Adipocyte (in vitro differentiated cells): ENCODE measurements at regions not wholly inside any gene's neighbourhood (a gene's known extent, or its start where the extent isn't known, plus 50 kb on each side); places are given as distances from the start of the nearest gene placed in this dataset.

Experiments
- DNase-seq: peaks from one replicate; pipeline ENCODE4 v3.0.0-alpha.2; 2015; ENCODE audit warnings: low read depth
- H3K27me3 ChIP-seq: replicated peaks from 2 replicates; pipeline ENCODE4 v1.7.0; 2013; ENCODE audit warnings: mild to moderate bottlenecking, low read length, moderate library complexity; ENCODE audit not compliant: control insufficient read depth, insufficient read depth
- H3K36me3 ChIP-seq: 2 replicates; pipeline ENCODE4 v1.7.0; 2013; ENCODE audit warnings: low read length, mild to moderate bottlenecking, moderate library complexity; ENCODE audit not compliant: control insufficient read depth, insufficient read depth, severe bottlenecking
- H3K4me1 ChIP-seq: 2 replicates; pipeline ENCODE4 v1.7.0; 2013; ENCODE audit warnings: mild to moderate bottlenecking, low read length, moderate library complexity; ENCODE audit not compliant: control insufficient read depth, insufficient read depth
- H3K4me3 ChIP-seq: 2 replicates; pipeline ENCODE4 v1.7.0; 2013; ENCODE audit warnings: mild to moderate bottlenecking, low read length, moderate library complexity
- H3K9ac ChIP-seq: 2 replicates; pipeline ENCODE4 v1.7.0; 2013; ENCODE audit warnings: mild to moderate bottlenecking, low read length, moderate library complexity
- H3K9me3 ChIP-seq: 2 replicates; pipeline ENCODE4 v1.7.0; 2013; ENCODE audit warnings: mild to moderate bottlenecking, low read length, moderate library complexity; ENCODE audit not compliant: control insufficient read depth

DNA sequence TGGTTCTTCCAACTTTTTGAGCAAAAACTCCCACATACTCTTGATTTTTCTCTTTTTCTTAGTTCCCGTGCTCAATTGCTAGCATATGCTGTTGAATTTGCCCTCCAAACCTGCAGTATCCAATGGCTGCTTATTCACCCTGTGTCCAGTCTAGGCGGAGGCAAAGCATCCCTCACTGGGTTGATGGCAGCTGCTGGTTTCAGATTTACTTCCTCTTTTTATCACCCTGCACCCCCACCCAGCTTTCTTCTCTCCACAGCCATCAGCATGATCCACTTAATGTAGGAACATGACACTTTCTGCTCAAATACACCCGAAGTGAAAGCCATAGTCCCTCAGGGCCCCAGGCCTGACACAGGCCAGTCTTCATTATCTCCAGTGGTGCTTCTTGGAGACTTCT lies 87.6 kb upstream of the ADARB2 start:
- no peaks in the 10 kb centered on the region for H3K36me3 ChIP-seq
- H3K4me1 ChIP-seq, result no peaks in the 10 kb centered on the region
- no peaks in the 10 kb centered on the region for H3K27me3 ChIP-seq
- peaks cover 6% of the 10 kb centered on the region for H3K9me3 ChIP-seq
- no peak overlapping the region for H3K4me3 ChIP-seq
- H3K9ac ChIP-seq, result no peak overlapping the region
- DNase-seq, result no peak

DNA sequence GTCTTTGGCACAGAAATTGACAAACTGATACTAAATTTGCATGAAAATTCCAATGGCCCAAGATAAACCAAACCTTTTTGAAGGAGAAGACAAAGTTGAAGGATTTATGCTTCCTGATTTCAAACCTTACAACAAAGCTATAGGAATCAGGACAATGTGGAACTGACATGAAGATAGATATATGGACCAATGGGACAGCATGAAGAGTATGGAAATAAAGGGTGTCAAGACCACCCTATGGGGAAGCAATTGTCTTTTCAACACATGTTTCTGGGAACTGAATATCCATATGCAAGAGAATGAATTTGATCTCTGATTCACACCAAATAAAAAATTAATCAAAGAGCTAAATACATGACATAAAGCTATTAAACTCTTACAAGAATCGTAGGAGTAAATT lies 77.2 kb upstream of the ADARB2 start:
- Histone ChIP-seq H3K27me3 (no peaks in the 10 kb centered on the region), H3K9me3 (peaks cover 23% of the 10 kb centered on the region), H3K36me3 (no peaks in the 10 kb centered on the region), H3K9ac (no peak overlapping the region), H3K4me3 (no peak overlapping the region), H3K4me1 (no peaks in the 10 kb centered on the region)
- no peak for DNase-seq

DNA sequence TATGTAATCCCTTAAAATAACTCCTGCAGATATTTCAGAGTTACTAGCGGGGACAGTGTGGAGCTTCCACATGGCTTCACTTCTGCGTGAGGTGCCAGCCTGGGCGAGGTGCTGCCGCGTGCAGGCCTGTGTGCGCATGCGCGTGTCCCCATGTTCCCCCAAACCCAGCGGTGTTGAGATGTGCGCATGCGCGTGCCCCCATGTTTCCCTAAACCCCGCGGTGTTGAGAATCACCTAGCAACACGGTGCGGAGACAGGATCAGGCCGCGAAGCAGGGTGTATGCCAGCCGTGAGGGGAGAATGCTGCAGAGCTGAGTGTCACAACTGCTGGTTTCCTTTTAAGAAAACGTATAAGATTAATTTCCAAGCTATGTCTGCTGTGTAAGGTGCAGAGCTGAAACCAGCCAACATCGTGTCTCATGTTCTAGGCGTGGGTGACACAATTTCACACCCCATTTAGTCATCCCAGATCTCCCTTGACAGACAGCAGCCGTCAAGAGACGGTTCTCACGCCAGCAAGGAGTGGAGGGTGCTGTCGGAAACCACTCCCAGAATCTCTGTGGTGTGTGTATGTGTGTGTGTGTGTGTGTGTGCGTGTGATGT lies 71.9 kb upstream of the ADARB2 start:
- no peak overlapping the region for H3K9ac ChIP-seq
- no peaks in the 10 kb centered on the region for H3K36me3 ChIP-seq
- H3K4me1 ChIP-seq, result no peaks in the 10 kb centered on the region
- H3K9me3 ChIP-seq, result no peaks in the 10 kb centered on the region
- DNase-seq, result no peak
- no peaks in the 10 kb centered on the region for H3K27me3 ChIP-seq
- no peak overlapping the region for H3K4me3 ChIP-seq

DNA sequence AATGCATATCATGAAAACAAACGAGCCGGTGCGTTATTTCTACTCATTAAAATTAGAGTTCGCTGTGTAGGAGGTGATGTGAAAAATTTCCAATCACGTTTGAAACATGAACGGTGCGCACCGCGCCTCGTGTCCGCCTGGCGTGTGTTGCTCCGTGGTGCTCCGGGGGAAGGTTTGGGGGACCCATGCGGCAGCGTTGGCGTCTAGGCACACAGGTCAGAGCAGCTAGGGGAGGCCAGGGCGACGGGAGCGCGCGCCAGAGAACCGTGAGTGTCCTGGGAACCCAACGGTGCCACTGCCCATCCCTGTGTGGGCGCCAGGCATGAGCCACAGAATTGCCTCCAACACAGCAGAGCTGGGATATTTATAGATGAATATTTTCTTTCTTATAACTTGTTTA lies 70.6 kb upstream of the ADARB2 start:
- H3K4me1 ChIP-seq, result no peaks in the 10 kb centered on the region
- no peak overlapping the region for H3K9ac ChIP-seq
- no peaks in the 10 kb centered on the region for H3K36me3 ChIP-seq
- DNase-seq, result no peak
- H3K27me3 ChIP-seq, result no peaks in the 10 kb centered on the region
- H3K9me3 ChIP-seq, result no peaks in the 10 kb centered on the region
- no peak overlapping the region for H3K4me3 ChIP-seq

DNA sequence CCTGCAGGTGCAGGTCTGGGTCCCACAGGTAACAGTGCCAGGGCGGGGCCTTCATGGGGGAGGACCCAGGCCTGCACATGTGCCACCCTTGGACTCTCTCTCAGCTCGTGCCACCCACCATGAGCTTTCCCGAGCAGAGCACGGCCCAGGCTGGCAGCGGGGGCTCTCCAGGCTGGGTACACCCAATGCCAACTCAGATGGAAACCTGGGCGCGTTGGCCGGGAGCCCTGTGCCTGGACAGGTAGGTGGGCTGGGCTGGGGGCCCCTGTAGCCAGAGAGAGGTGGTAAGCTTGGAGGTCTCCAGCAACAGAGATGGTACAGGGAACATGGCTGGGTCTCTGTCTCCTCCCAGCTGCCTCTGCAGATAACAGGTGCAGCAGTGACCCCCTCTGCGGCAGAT lies 69.9 kb upstream of the ADARB2 start:
- Histone ChIP-seq H3K9ac (no peak overlapping the region), H3K9me3 (no peaks in the 10 kb centered on the region), H3K27me3 (no peaks in the 10 kb centered on the region), H3K4me3 (no peak overlapping the region), H3K4me1 (no peaks in the 10 kb centered on the region), H3K36me3 (no peaks in the 10 kb centered on the region)
- DNase-seq, result no peak

- Histone ChIP-seq H3K9ac (no peak overlapping the region), H3K4me3 (no peak overlapping the region), H3K36me3 (no peaks in the 10 kb centered on the region), H3K27me3 (no peaks in the 10 kb centered on the region), H3K9me3 (peaks cover 3% of the 10 kb centered on the region), H3K4me1 (no peaks in the 10 kb centered on the region)
- no peak for DNase-seq
These were observed 65.1 kb upstream of the ADARB2 start for GRCh38 chr10:1802413-1802812.

DNA sequence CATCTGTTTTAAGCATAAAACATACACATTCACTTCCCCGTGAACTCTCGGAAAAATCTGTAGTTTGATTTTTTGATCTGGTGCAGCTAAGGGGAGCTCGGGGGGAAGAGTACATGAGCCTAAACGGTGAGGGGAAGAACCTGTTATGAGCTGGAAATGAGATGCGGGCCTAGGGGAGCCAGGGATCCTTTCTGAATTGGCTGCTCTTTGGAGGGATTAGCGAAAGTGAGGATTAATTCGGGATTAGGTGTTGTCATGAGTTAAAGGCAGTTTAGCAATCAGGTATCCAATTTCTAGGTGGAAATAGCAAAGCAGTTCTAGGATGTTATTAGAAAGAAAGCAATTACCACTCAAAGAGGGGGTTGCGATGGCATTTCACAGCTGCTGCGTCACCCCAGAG lies 51.1 kb upstream of the ADARB2 start:
- Histone ChIP-seq H3K4me1 (no peaks in the 10 kb centered on the region), H3K4me3 (no peak overlapping the region), H3K27me3 (no peaks in the 10 kb centered on the region), H3K9ac (no peak overlapping the region), H3K36me3 (no peaks in the 10 kb centered on the region), H3K9me3 (no peaks in the 10 kb centered on the region)
- no peak for DNase-seq
